SK-N-SH treated with all-trans-retinoic acid at 6 μM for 48 hours (cell line): ENCODE measurements at regions not wholly inside any gene's neighbourhood (a gene's known extent, or its start where the extent isn't known, plus 50 kb on each side); places are given as distances from the start of the nearest gene placed in this dataset.

ENCODE experiments used
- ATAC-seq: fragments of 200-7000 bp; cut with Tn5 transposase; 3 replicates; pipeline ENCODE4 v1.9.1; 2020; ENCODE audit warnings: mild to moderate bottlenecking, moderate library complexity
- ARNTL ChIP-seq: fragments of 450-650 bp; formaldehyde crosslinking; IDR thresholded peaks from 2 replicates; pipeline ENCODE4 v1.5.0; 2020; ENCODE audit warnings: low read depth, mild to moderate bottlenecking, moderate library complexity, borderline replicate concordance
- CREB5 ChIP-seq: fragments of 250-450 bp; sonication (Bioruptor Pico); IDR thresholded peaks from 2 replicates; pipeline ENCODE4 v1.5.1; 2020; ENCODE audit warnings: low read depth, mild to moderate bottlenecking, moderate library complexity
- CSRNP3 ChIP-seq: fragments of 250-450 bp; sonication (Bioruptor Pico); IDR thresholded peaks from 2 replicates; pipeline ENCODE4 v1.5.1; 2021; ENCODE audit warnings: mild to moderate bottlenecking, moderate library complexity
- ESRRG ChIP-seq: fragments of 250-450 bp; sonication (Bioruptor Pico); IDR thresholded peaks from 2 replicates; pipeline ENCODE4 v1.6.1; 2021; ENCODE audit warnings: mild to moderate bottlenecking
- GLIS3 ChIP-seq: fragments of 250-450 bp; sonication (Bioruptor Pico); IDR thresholded peaks from 2 replicates; pipeline ENCODE4 v1.5.0; 2020; ENCODE audit warnings: mild to moderate bottlenecking, moderate library complexity
- ISL1 ChIP-seq: fragments of 250-450 bp; sonication (Bioruptor Pico); IDR thresholded peaks from 2 replicates; pipeline ENCODE4 v2.1.2; 2022; ENCODE audit warnings: mild to moderate bottlenecking, moderate library complexity
- PATZ1 ChIP-seq: fragments of 250-450 bp; sonication (Bioruptor Pico); IDR thresholded peaks from 2 replicates; pipeline ENCODE4 v1.8.0; 2020; ENCODE audit warnings: mild to moderate bottlenecking, moderate library complexity, borderline replicate concordance
- POU6F1 ChIP-seq: fragments of 250-450 bp; sonication (Bioruptor Pico); IDR thresholded peaks from 2 replicates; pipeline ENCODE4 v1.8.0; 2021; ENCODE audit warnings: low read depth, mild to moderate bottlenecking, moderate library complexity, borderline replicate concordance
- PPARA ChIP-seq: fragments of 250-450 bp; sonication (Bioruptor Pico); IDR thresholded peaks from 2 replicates; pipeline ENCODE4 v1.5.0; 2020; ENCODE audit warnings: mild to moderate bottlenecking, borderline replicate concordance
- RARB ChIP-seq: fragments of 250-450 bp; sonication (Bioruptor Pico); IDR thresholded peaks from 2 replicates; pipeline ENCODE4 v1.8.0; 2021; ENCODE audit warnings: mild to moderate bottlenecking, moderate library complexity
- SNAI2 ChIP-seq: fragments of 250-450 bp; sonication (Bioruptor Pico); IDR thresholded peaks from 2 replicates; pipeline ENCODE4 v1.5.0; 2020; ENCODE audit warnings: mild to moderate bottlenecking, moderate library complexity
- TOX ChIP-seq: fragments of 250-450 bp; sonication (Bioruptor Pico); IDR thresholded peaks from 2 replicates; pipeline ENCODE4 v1.8.0; 2021; ENCODE audit warnings: mild to moderate bottlenecking, moderate library complexity, borderline replicate concordance
- TSHZ2 ChIP-seq: fragments of 250-450 bp; sonication (Bioruptor Pico); IDR thresholded peaks from 2 replicates; pipeline ENCODE4 v1.5.0; 2020; ENCODE audit warnings: mild to moderate bottlenecking, moderate library complexity
- ZFP30 ChIP-seq: fragments of 450-650 bp; formaldehyde crosslinking; IDR thresholded peaks from 2 replicates; pipeline ENCODE4 v1.5.0; 2022; ENCODE audit warnings: mild to moderate bottlenecking, moderate library complexity
- ZNF565 ChIP-seq: fragments of 450-650 bp; formaldehyde crosslinking; conservative IDR thresholded peaks from 2 replicates; pipeline ENCODE4 v1.5.0; 2020; ENCODE audit warnings: low read depth, mild to moderate bottlenecking, moderate library complexity
- ZNF70 ChIP-seq: fragments of 450-650 bp; formaldehyde crosslinking; IDR thresholded peaks from 2 replicates; pipeline ENCODE4 v1.5.0; 2020; ENCODE audit warnings: mild to moderate bottlenecking, moderate library complexity
- ZNF8 ChIP-seq: fragments of 450-650 bp; formaldehyde crosslinking; IDR thresholded peaks from 2 replicates; pipeline ENCODE4 v1.5.0; 2020; ENCODE audit warnings: mild to moderate bottlenecking, moderate library complexity

- TF ChIP-seq GLIS3 (no peak), TSHZ2 (no peak), ARNTL (CRISPR knock-in tag) (no peak), RARB (CRISPR knock-in tag) (no peak), PATZ1 (CRISPR knock-in tag) (no peak), ZNF565 (CRISPR knock-in tag) (no peak), SNAI2 (CRISPR knock-in tag) (no peak), CREB5 (CRISPR knock-in tag) (no peak), POU6F1 (CRISPR knock-in tag) (no peak), ZNF70 (CRISPR knock-in tag) (no peak), ZNF8 (CRISPR knock-in tag) (no peak), PPARA (CRISPR knock-in tag) (no peak), CSRNP3 (CRISPR knock-in tag) (no peak), ISL1 (no peak)
- ATAC-seq = no peak
These were observed 246.4 kb upstream of the PDGFD start for GRCh38 chr11:104410336-104410735.

- no peak for ATAC-seq
- no peak for TF ChIP-seq ZNF565 (CRISPR knock-in tag)
- TF ChIP-seq ARNTL (CRISPR knock-in tag) = no peak
- no peak for TF ChIP-seq ZNF8 (CRISPR knock-in tag)
- TF ChIP-seq POU6F1 (CRISPR knock-in tag) = no peak
- no peak for TF ChIP-seq CSRNP3 (CRISPR knock-in tag)
- TF ChIP-seq ZNF70 (CRISPR knock-in tag) = no peak
- no peak for TF ChIP-seq ESRRG (CRISPR knock-in tag)
- no peak for TF ChIP-seq ZFP30 (CRISPR knock-in tag)
- no peak for TF ChIP-seq TOX
- no peak for TF ChIP-seq PATZ1 (CRISPR knock-in tag)
- TF ChIP-seq, all 23 proteins: peak for 0
These were observed 244.7 kb upstream of the PDGFD start for GRCh38 chr11:104408630-104409029.
